ENCODE measurements at regions not wholly inside any gene's neighbourhood (a gene's known extent, or its start where the extent isn't known, plus 50 kb on each side); places are given as distances from the start of the nearest gene placed in this dataset.

DNA sequence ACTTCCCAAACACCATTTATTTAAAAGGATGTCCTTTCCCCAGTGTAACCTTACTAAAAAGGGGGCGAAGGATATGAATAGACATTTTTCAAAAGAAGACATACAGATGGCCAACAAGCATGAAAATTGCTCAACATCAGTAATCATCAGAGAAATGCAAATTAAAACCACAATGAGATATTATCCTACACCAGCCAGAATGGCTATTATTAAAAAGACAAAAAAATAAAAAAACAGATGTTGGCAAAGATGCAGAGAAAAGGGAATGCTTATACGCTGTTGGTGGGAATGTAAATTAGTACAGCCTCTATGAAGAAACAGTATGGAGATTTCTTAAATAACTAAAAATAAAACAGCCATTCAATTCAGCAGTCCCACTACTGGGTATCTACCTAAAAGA is 142.3 kb upstream of the NT5C1B start:
- Histone ChIP-seq H3K4me1 (ENCODE audit: insufficient read depth) (no peaks in the 10 kb centered on the region), H3K9me3 (no peaks in the 10 kb centered on the region), H3K36me3 (no peaks in the 10 kb centered on the region), H3K4me3 (no peak overlapping the region), H3K27me3 (no peaks in the 10 kb centered on the region), H3K27ac (no peak overlapping the region)
- 92 to 98% (median 96%) methylated on average over 2 of the region's 2 CpGs for WGBS, 3 donors
- TF ChIP-seq, protein P1, sequence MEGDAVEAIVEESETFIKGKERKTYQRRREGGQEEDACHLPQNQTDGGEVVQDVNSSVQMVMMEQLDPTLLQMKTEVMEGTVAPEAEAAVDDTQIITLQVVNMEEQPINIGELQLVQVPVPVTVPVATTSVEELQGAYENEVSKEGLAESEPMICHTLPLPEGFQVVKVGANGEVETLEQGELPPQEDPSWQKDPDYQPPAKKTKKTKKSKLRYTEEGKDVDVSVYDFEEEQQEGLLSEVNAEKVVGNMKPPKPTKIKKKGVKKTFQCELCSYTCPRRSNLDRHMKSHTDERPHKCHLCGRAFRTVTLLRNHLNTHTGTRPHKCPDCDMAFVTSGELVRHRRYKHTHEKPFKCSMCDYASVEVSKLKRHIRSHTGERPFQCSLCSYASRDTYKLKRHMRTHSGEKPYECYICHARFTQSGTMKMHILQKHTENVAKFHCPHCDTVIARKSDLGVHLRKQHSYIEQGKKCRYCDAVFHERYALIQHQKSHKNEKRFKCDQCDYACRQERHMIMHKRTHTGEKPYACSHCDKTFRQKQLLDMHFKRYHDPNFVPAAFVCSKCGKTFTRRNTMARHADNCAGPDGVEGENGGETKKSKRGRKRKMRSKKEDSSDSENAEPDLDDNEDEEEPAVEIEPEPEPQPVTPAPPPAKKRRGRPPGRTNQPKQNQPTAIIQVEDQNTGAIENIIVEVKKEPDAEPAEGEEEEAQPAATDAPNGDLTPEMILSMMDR (IDR thresholded peaks at IDR 0.05): no peak
- TF ChIP-seq POLR2A (IDR thresholded peaks at IDR 0.05) (no peak), EP300 (IDR thresholded peaks at IDR 0.05) (no peak)
- DNase-seq: no peak
- intact Hi-C loops (cut with DNase I): no loop called here

DNA sequence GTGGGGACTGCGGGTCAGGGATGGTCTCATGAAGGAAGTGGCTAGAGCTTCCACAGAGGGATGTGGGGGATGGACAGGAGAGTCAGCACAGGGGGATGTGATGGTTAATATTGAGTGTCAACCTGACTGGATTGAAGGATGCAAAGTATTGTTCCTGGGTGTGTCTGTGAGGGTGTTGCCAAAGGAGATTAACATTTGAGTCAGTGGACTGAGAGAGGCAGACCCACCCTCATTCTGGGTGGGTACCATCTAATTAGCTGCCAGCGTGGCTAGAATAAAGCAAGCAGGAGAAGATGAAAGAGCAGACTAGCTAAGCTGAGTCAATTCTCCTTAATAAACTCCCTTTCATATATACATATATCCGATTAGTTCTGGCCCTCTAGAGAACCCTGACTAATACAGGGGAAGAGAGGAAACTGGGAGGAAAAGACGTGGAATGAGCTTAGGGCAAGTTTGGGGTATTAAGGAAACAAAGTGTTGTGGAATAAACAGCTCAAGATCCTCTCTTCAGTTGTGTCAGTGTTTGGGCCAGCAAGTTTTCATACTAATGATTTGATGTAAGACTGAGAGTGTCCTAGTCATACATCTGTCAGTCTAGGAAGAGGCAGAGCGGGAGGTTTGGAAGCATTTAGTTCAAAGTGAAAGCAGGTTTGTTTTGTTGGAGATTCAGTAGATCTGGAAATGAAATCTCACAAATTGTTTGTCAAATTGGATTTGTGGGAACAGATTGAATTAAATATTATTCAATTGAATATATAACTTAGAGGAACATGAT is 135.2 kb upstream of the NT5C1B start:
- WGBS, 3 donors: 89 to 95% (median 91%) methylated on average over 5 of the region's 5 CpGs
- Histone ChIP-seq H3K36me3 (no peaks in the 10 kb centered on the region), H3K9me3 (no peaks in the 10 kb centered on the region), H3K4me1 (ENCODE audit: insufficient read depth) (no peaks in the 10 kb centered on the region), H3K27me3 (no peaks in the 10 kb centered on the region), H3K4me3 (no peak overlapping the region), H3K27ac (no peak overlapping the region)
- TF ChIP-seq POLR2A (IDR thresholded peaks at IDR 0.05) (no peak), EP300 (IDR thresholded peaks at IDR 0.05) (no peak)
- TF ChIP-seq, protein P1 (IDR thresholded peaks at IDR 0.05): no peak
- no peak for DNase-seq
- intact Hi-C loops (cut with DNase I): no loop called here

DNA sequence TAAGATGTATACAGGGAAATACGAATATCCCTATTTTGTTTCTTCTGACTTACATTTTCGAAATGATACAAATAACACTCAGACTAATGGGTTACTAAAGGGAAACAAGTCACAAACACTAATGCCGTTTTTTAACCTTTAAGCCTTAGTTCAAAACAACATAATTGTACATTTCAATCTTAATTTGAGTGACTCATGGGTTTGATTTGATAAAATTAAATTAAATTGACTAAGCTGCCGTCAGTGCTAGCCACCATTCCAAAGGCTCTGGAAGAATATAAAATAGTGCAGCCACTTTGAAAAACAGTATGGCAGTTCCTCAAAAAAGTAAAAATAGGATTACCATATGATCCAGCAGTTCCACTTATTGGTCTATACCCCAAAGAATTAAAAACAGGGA is 133.8 kb upstream of the NT5C1B start:
- no peaks in the 10 kb centered on the region for H3K4me1 ChIP-seq (ENCODE audit: insufficient read depth)
- DNase-seq: no peak
- intact Hi-C loops (cut with DNase I): no loop called here
- no peaks in the 10 kb centered on the region for H3K9me3 ChIP-seq
- H3K27me3 ChIP-seq: no peaks in the 10 kb centered on the region
- no peak overlapping the region for H3K4me3 ChIP-seq
- TF ChIP-seq, protein P1 (IDR thresholded peaks at IDR 0.05): no peak
- TF ChIP-seq EP300 (IDR thresholded peaks at IDR 0.05) (no peak), POLR2A (IDR thresholded peaks at IDR 0.05) (no peak)
- H3K27ac ChIP-seq: no peak overlapping the region
- WGBS, 3 donors: 92 to 97% (median 93%) methylated on average over 4 of the region's 4 CpGs
- no peaks in the 10 kb centered on the region for H3K36me3 ChIP-seq

DNA sequence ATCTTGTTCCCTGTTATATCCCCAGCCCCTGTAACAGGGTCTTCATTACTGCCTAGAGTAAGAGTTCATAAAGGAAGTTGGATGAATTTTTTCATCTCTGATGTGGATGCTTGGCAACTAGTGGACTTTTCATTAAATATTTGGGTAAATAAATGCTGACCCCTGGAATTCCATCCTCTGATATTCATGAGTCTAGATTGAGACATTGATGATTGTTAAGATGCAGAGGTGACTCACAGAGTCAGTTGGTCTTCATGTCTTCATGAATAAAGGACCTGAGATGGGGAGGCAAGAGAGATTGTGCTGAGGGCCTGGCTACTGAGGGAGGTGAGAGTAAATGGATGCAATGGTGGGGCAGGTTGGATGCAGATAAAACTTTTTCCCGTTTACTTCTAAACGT is 132.7 kb upstream of the NT5C1B start:
- H3K4me3 ChIP-seq: no peak overlapping the region
- H3K27ac ChIP-seq: no peak overlapping the region
- H3K36me3 ChIP-seq: no peaks in the 10 kb centered on the region
- H3K27me3 ChIP-seq: no peaks in the 10 kb centered on the region
- no peak for DNase-seq
- WGBS, 3 donors: 82 to 92% (median 83%) methylated on average over 2 of the region's 2 CpGs
- intact Hi-C loops (cut with DNase I): no loop called here
- H3K4me1 ChIP-seq (ENCODE audit: insufficient read depth): no peaks in the 10 kb centered on the region
- TF ChIP-seq EP300 (IDR thresholded peaks at IDR 0.05) (no peak), POLR2A (IDR thresholded peaks at IDR 0.05) (no peak)
- TF ChIP-seq, protein P1 (IDR thresholded peaks at IDR 0.05): no peak
- no peaks in the 10 kb centered on the region for H3K9me3 ChIP-seq

Measured in ovary (tissue), 7 donors.